GM21786 (cell line): ENCODE measurements at regions not wholly inside any gene's neighbourhood (a gene's known extent, or its start where the extent isn't known, plus 50 kb on each side); places are given as distances from the start of the nearest gene placed in this dataset.

Source experiments
- ATAC-seq: cut with Tn5 transposase; IDR thresholded peaks from one replicate; pipeline ENCODE4 v1.9.1; 2021; ENCODE audit not compliant: unreplicated experiment

GRCh38 chr15:46766021-46766420 lies 951.3 kb upstream of the SEMA6D start:
- no peak for ATAC-seq

DNA sequence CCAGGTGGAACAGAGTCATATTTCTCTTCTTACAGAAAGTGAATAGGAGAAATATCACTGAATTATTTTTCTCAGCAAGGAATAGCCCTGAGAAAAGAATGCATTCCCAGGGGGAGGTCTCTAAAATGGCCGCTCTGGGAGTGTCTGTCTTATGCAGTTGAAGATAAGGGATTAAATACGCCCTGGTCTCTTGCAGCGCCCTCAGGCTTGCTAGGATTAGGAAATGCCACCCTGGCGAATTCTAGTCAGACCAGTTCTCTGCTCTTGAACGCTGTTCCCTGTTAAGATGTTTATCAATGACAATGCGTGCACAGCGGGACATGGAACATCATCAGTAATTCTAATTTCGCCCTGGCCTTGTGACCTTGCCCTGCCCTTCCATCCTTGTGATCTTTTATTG lies 949.0 kb upstream of the SEMA6D start:
- no peak for ATAC-seq

- no peak for ATAC-seq
These were observed 944.3 kb upstream of the SEMA6D start for GRCh38 chr15:46773016-46773415.

- no peak for ATAC-seq
These were observed 938.4 kb upstream of the SEMA6D start for GRCh38 chr15:46778876-46779275.

DNA sequence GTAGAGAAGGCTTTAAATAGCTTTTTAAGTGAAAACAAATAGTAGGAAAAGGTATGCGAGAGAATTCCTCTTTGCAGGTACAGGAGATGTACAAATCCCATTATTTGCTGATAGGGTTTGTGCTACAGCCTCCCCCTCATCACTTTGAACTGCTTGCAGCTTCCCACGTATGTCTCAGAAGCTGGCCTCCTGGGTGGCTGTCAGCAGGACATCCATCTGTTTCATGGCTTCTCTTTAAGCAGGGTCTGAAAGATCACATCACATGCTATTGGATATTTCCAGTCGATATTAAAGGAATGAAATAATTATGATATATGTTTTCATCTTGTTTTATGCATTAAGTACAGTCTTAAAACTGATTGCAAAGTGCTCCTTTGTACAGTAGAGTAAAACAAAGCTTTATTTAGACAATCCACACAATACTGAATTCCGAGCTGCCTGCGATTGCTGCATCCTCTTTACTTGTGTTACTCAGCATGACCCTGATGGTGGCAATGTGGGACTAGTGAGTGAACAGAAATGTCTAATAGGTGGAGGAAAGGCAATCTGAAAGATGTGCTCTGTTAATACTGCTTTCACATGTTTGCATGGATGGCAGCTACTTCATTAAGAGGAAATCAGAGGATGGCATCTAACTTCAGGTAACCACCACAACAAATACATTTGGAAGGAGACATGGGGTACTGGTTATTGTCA lies 930.6 kb upstream of the SEMA6D start:
- ATAC-seq = no peak

DNA sequence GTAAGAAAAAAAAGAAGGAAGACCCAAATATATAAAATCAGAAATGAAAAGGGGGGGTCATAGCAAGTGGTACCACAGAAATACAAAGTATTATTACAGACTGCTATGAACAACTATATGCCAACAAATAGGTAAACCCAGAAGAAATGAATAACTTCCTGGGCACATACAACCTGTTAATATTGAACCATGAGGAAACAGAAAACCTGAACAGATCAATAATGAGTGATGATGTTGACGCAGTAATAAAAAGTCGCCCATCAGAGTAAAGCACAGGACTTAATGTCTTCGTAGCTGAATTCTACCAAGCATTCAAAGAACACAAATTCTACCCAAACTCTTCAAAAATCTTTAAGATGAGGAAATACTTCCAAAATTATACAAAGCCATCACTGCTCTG lies 921.6 kb upstream of the SEMA6D start:
- no peak for ATAC-seq

DNA sequence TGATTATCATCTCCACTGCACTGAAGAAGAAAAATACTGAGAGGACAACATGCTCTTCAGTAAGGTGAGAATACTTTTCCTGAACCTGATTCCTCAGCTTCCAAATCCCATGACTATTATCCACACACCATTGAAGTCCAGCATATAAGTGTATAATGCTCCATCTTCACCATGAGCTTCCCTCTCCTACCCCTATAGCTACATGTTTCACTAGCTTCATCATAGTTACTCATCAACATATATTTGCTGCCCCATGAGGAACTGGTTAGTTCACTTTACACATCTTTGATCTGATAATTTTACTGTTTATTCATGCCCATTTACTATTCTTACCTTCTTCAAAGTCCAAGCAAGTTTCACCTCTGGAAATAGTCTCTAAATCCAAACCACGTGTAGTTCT lies 908.5 kb upstream of the SEMA6D start:
- no peak for ATAC-seq

DNA sequence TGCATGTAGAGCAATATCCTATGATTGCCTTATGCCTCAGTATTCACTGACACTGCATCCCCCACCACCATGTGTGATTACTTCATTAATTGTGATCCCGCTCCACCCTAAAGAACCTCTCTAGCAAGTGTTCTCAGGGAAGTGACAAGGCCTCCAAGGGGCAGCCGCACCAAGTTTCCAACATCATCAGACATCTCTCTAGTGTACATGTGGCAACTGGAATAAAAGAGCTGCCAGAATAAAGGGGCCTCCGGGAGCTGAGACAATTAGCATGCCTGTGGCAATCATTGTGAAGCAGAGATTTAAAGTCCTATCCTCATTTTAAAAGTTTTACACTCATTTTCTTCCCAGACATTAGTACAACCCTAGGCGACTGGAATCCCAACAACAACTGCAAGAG lies 902.1 kb upstream of the SEMA6D start:
- ATAC-seq = no peak

DNA sequence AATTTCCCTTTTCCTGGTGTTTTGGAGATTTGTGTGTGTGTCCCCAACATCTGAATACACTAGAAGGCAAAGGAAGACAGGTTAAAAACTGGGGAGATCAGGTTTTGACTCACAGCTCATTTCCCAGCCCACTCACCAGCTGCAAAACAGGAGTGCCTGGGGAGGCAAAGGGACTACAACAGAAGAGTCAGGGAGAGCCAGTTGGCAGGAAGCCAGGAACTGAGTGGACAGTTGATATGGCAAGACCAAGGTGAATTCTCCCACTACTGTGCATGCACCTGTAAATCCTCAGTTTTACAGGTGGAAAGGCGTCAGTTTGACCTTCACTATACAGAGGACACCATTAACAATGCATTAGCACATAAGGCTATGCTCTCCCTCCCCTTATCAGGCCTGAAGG lies 901.5 kb upstream of the SEMA6D start:
- no peak for ATAC-seq

- no peak for ATAC-seq
These were observed 868.6 kb upstream of the SEMA6D start for GRCh38 chr15:46848704-46849103.

- ATAC-seq = no peak
These were observed 863.7 kb upstream of the SEMA6D start for GRCh38 chr15:46853600-46853999.

- ATAC-seq = no peak
These were observed 862.7 kb upstream of the SEMA6D start for GRCh38 chr15:46854564-46854963.

GRCh38 chr15:46855388-46855787 lies 861.9 kb upstream of the SEMA6D start:
- ATAC-seq = no peak

DNA sequence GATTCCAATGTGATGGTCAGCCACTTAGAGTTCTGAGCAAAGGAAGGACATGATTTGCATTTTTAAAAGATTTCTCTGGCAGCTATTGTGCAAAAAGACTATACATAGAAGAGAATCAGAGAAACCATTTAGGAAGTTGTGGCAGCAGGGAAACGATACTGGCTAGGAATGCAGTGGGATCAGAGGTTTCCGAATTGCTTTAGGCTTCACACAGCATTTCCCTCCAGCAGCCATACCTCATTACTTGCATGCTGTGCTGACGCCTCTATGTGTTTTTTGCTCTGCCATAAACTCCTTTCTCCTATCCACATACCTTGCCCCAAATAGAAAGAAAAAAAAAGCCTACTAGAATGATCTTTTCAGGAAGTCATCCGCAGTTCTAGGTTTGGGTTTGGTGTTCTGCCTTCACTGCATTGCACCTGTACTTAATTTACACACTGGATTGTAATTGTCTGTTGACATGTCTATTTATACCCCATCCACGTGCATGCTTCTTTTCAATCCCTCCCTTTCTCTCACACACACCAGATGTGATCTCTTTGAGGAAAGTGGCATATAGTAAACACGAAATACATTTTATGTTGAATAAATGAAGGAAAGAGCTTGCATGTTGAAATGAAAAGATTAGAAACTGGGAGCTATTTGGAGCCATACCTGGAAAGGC lies 860.3 kb upstream of the SEMA6D start:
- ATAC-seq = no peak

- ATAC-seq = no peak
These were observed 859.2 kb upstream of the SEMA6D start for GRCh38 chr15:46858150-46858549.

GRCh38 chr15:46861796-46862195 lies 855.5 kb upstream of the SEMA6D start:
- ATAC-seq = no peak

GRCh38 chr15:46865155-46865554 lies 852.1 kb upstream of the SEMA6D start:
- no peak for ATAC-seq

DNA sequence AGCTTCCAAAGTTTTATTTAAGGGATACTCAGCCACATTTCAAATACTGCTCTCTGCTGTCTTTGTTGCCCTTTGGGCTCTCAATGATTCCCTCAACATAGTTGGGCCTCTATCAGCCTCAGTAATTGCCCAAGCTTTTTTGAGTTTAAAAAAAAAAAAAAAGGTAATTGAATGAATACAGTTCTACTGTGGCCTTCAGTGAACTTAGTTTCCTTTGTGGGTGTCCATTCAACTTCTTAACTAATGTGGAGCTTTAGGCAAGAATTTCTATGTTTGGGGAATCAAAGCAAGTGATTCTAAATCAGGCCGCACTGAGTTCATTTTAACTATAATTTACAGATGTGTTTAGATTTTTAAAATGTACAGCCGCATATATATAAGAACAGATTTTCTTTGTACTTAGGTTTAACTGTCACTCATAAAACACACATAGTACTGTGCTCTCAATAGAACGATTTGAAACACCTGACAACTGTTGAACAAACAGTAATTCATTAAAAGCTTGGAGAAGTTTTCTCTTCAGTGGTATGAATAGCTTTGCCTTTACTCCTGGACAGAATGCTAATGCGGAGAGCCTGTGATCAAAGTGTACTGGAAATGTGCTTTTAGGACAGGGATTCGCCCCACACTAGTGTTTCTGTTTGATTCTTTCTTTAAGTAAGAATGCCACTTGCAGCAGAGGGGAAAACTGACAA lies 844.9 kb upstream of the SEMA6D start:
- no peak for ATAC-seq

GRCh38 chr15:46872981-46873330 lies 844.3 kb upstream of the SEMA6D start:
- no peak for ATAC-seq

DNA sequence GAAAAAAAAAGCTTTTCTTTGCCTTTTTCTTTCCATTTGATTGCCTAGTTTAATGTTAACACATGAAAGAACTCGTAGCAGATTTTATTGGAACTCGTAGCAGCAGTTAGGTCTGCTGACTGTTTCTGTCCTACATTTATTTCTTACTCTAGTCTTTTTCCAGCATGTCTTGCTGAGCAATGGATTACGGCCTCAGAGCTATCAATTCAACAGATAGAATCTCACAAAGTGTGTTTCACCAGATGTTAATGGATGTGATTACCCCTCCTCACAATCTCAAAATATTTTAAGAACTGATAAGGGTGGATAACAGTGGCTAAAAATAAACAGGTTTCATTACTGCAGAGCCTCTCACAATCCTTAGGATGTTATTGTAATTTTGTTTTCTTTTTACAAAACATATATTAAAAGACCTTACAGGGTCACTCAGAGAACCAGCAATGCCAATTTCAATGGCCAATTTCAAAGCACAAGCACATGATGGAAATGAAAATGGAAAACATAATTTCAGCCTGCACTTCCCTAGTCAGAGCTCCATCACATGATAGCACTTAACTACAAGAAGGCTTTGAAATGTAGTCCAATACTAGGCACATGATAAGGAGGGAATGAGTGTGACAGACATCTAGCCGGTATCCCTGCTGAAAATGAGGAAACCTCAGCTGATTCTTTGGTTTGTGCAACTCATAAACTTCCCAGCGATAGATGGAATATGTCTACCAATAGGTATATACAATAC lies 838.1 kb upstream of the SEMA6D start:
- no peak for ATAC-seq

DNA sequence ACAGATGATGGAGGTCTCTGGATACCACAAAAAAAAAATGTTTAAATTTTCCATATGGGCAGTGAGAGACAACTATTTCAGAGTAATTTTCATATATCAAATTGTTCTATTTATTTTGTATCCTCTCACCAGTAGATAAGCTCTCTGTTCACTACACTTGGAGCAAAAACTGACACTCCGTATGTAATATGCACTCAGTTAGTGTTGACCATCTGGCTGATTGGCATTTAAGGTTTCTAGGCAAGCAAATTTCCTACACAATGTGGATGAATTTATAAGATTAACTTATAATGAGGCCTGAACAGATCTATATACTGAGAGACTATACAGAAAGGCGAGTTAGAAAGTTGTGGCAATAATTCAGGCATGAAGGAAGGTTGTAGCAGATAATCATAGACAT lies 836.5 kb upstream of the SEMA6D start:
- no peak for ATAC-seq
